ENCODE measurements at regions not wholly inside any gene's neighbourhood (a gene's known extent, or its start where the extent isn't known, plus 50 kb on each side); places are given as distances from the start of the nearest gene placed in this dataset.

DNA sequence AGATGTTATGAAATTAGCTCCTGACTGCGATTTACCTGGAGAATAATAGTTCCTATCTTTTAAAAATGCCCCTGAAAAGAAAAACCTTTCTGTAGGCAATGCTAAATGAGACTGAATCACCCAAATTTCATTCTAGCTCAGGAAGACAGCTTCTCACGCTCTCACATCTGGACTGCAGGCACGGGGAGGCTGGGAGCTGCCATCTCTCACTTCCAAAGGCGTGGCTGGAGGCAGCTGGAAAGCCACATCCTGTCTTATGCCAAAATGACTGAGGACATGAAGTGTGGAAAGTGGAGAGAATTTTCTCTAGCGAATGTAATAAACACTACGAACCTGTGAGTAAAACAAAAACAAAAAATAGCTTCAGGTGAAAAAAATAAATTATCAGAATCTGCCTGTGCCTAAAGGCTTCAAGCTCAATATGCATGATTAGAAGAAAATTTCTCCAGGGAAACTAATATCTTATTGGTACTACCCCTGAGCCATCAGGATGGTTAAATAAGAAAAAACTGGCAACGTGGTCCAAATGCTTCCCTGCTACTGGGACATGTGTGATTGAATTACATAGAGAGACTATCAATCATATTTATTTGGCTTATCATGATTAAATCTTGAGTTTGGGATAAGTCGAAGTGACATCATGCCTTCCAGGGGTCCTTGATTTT, 58.1 kb upstream of the UBL3 start (continued):
- TF ChIP-seq KDM4A (IDR thresholded peaks at IDR 0.05; ENCODE audit: low read depth, low read length, severe bottlenecking) (no peak), GTF2F1 (IDR thresholded peaks at IDR 0.05; ENCODE audit: borderline replicate concordance, low read depth, low read length) (no peak), MAFK (IDR thresholded peaks at IDR 0.05; ENCODE audit: low read depth, low read length) (no peak), CBX5 (IDR thresholded peaks at IDR 0.05; ENCODE audit: low read depth, low read length) (no peak), GABPA (IDR thresholded peaks at IDR 0.05; ENCODE audit: borderline replicate concordance, insufficient read depth, low read length) (no peak)
- TF ChIP-seq, protein P1, sequence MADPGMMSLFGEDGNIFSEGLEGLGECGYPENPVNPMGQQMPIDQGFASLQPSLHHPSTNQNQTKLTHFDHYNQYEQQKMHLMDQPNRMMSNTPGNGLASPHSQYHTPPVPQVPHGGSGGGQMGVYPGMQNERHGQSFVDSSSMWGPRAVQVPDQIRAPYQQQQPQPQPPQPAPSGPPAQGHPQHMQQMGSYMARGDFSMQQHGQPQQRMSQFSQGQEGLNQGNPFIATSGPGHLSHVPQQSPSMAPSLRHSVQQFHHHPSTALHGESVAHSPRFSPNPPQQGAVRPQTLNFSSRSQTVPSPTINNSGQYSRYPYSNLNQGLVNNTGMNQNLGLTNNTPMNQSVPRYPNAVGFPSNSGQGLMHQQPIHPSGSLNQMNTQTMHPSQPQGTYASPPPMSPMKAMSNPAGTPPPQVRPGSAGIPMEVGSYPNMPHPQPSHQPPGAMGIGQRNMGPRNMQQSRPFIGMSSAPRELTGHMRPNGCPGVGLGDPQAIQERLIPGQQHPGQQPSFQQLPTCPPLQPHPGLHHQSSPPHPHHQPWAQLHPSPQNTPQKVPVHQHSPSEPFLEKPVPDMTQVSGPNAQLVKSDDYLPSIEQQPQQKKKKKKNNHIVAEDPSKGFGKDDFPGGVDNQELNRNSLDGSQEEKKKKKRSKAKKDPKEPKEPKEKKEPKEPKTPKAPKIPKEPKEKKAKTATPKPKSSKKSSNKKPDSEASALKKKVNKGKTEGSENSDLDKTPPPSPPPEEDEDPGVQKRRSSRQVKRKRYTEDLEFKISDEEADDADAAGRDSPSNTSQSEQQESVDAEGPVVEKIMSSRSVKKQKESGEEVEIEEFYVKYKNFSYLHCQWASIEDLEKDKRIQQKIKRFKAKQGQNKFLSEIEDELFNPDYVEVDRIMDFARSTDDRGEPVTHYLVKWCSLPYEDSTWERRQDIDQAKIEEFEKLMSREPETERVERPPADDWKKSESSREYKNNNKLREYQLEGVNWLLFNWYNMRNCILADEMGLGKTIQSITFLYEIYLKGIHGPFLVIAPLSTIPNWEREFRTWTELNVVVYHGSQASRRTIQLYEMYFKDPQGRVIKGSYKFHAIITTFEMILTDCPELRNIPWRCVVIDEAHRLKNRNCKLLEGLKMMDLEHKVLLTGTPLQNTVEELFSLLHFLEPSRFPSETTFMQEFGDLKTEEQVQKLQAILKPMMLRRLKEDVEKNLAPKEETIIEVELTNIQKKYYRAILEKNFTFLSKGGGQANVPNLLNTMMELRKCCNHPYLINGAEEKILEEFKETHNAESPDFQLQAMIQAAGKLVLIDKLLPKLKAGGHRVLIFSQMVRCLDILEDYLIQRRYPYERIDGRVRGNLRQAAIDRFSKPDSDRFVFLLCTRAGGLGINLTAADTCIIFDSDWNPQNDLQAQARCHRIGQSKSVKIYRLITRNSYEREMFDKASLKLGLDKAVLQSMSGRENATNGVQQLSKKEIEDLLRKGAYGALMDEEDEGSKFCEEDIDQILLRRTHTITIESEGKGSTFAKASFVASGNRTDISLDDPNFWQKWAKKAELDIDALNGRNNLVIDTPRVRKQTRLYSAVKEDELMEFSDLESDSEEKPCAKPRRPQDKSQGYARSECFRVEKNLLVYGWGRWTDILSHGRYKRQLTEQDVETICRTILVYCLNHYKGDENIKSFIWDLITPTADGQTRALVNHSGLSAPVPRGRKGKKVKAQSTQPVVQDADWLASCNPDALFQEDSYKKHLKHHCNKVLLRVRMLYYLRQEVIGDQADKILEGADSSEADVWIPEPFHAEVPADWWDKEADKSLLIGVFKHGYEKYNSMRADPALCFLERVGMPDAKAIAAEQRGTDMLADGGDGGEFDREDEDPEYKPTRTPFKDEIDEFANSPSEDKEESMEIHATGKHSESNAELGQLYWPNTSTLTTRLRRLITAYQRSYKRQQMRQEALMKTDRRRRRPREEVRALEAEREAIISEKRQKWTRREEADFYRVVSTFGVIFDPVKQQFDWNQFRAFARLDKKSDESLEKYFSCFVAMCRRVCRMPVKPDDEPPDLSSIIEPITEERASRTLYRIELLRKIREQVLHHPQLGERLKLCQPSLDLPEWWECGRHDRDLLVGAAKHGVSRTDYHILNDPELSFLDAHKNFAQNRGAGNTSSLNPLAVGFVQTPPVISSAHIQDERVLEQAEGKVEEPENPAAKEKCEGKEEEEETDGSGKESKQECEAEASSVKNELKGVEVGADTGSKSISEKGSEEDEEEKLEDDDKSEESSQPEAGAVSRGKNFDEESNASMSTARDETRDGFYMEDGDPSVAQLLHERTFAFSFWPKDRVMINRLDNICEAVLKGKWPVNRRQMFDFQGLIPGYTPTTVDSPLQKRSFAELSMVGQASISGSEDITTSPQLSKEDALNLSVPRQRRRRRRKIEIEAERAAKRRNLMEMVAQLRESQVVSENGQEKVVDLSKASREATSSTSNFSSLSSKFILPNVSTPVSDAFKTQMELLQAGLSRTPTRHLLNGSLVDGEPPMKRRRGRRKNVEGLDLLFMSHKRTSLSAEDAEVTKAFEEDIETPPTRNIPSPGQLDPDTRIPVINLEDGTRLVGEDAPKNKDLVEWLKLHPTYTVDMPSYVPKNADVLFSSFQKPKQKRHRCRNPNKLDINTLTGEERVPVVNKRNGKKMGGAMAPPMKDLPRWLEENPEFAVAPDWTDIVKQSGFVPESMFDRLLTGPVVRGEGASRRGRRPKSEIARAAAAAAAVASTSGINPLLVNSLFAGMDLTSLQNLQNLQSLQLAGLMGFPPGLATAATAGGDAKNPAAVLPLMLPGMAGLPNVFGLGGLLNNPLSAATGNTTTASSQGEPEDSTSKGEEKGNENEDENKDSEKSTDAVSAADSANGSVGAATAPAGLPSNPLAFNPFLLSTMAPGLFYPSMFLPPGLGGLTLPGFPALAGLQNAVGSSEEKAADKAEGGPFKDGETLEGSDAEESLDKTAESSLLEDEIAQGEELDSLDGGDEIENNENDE (IDR thresholded peaks at IDR 0.05; ENCODE audit: insufficient replicate concordance, low read length): no peak
